NCI-H1105 treated with DMSO at 0.1 percent for 48 hours (cell line): ENCODE measurements at regions not wholly inside any gene's neighbourhood (a gene's known extent, or its start where the extent isn't known, plus 50 kb on each side); places are given as distances from the start of the nearest gene placed in this dataset.
"Not testable (repeated sequence)": the region's sequence is repeated elsewhere in the genome, so short reads cannot be mapped to it uniquely, and the experiment has no call there.

Experiments
- DNase-seq: peaks from one replicate; lab custom pipeline; 2025; lab: John Stamatoyannopoulos, UW

GRCh38 chr14:41549821-41550607 is 56.7 kb upstream of the LRFN5 start:
- DNase-seq, result no peak

- no peak for DNase-seq
Measured at GRCh38 chr14:41549282-41549681, 57.4 kb upstream of the LRFN5 start.

- peak; percentile 46 for DNase-seq
Measured at GRCh38 chr14:41548666-41549065, 58.0 kb upstream of the LRFN5 start.

- DNase-seq, result no peak
Measured at GRCh38 chr14:41541333-41541732, 65.3 kb upstream of the LRFN5 start.

- DNase-seq, result no peak
Measured at GRCh38 chr14:41532255-41532654, 74.4 kb upstream of the LRFN5 start.

GRCh38 chr14:41521891-41522290 is 84.8 kb upstream of the LRFN5 start:
- no peak for DNase-seq

- not testable (repeated sequence) for DNase-seq
Measured at GRCh38 chr14:41518030-41518429, 88.6 kb upstream of the LRFN5 start.

- DNase-seq, result no peak
Measured at GRCh38 chr14:41506552-41506951, 100.1 kb upstream of the LRFN5 start.

GRCh38 chr14:41505491-41505890 is 101.2 kb upstream of the LRFN5 start:
- no peak for DNase-seq

- DNase-seq, result peak; percentile 69
Measured at GRCh38 chr14:41498959-41499358, 107.7 kb upstream of the LRFN5 start.

- DNase-seq, result no peak
Measured at GRCh38 chr14:41490323-41490722, 116.4 kb upstream of the LRFN5 start.

GRCh38 chr14:41489315-41489972 is 117.2 kb upstream of the LRFN5 start:
- no peak for DNase-seq

- DNase-seq, result no peak
Measured at GRCh38 chr14:41488401-41488800, 118.3 kb upstream of the LRFN5 start.

- no peak for DNase-seq
Measured at GRCh38 chr14:41482861-41483260, 123.8 kb upstream of the LRFN5 start.

GRCh38 chr14:41476526-41476925 is 130.2 kb upstream of the LRFN5 start:
- no peak for DNase-seq

- DNase-seq, result no peak
Measured at GRCh38 chr14:41461380-41461779, 145.3 kb upstream of the LRFN5 start.

GRCh38 chr14:41457393-41457792 is 149.3 kb upstream of the LRFN5 start:
- DNase-seq, result no peak

- DNase-seq, result no peak
Measured at GRCh38 chr14:41449066-41449465, 157.6 kb upstream of the LRFN5 start.

GRCh38 chr14:41446008-41446407 is 160.7 kb upstream of the LRFN5 start:
- no peak for DNase-seq

GRCh38 chr14:41423503-41423902 is 183.2 kb upstream of the LRFN5 start:
- no peak for DNase-seq

GRCh38 chr14:41421308-41421707 is 185.4 kb upstream of the LRFN5 start:
- DNase-seq, result not testable (repeated sequence)

- no peak for DNase-seq
Measured at GRCh38 chr14:41419709-41420108, 187.0 kb upstream of the LRFN5 start.

GRCh38 chr14:41418851-41419250 is 187.8 kb upstream of the LRFN5 start:
- no peak for DNase-seq

GRCh38 chr14:41409806-41410205 is 196.9 kb upstream of the LRFN5 start:
- DNase-seq, result no peak
